ENCODE measurements at regions not wholly inside any gene's neighbourhood (a gene's known extent, or its start where the extent isn't known, plus 50 kb on each side); places are given as distances from the start of the nearest gene placed in this dataset.

DNA sequence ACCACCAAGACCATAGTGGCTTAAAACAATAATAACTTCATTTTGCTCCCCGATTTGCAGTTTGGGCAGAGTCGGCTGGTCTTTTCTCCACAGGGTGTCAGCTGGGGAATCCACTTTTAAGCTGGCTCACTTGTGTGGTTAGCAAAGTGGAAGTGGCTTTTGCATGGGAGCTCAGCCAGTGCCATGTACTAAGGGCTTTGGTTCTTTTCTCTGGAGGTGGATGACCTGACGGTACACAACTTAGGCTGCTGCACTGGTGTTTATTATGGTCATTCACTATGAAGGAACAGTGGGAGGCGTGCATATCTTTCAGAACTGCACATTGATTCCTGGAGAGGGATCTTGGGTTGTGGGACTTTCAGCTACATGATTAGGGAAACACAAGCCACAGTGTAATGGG is 141.0 kb downstream of the OR2B2 start:
- Histone ChIP-seq H3K4me1 (peaks cover 0 to 11% (median 3%) of the 10 kb centered on the region in 3 donors), H3K27ac (no peak overlapping the region), H3K36me3 (no peaks in the 10 kb centered on the region), H3K27me3 (peaks cover 0 to 57% (median 0%) of the 10 kb centered on the region in 4 donors), H3K4me3 (no peak overlapping the region), H3K9me3 (no peaks in the 10 kb centered on the region)
- TF ChIP-seq, protein P1, sequence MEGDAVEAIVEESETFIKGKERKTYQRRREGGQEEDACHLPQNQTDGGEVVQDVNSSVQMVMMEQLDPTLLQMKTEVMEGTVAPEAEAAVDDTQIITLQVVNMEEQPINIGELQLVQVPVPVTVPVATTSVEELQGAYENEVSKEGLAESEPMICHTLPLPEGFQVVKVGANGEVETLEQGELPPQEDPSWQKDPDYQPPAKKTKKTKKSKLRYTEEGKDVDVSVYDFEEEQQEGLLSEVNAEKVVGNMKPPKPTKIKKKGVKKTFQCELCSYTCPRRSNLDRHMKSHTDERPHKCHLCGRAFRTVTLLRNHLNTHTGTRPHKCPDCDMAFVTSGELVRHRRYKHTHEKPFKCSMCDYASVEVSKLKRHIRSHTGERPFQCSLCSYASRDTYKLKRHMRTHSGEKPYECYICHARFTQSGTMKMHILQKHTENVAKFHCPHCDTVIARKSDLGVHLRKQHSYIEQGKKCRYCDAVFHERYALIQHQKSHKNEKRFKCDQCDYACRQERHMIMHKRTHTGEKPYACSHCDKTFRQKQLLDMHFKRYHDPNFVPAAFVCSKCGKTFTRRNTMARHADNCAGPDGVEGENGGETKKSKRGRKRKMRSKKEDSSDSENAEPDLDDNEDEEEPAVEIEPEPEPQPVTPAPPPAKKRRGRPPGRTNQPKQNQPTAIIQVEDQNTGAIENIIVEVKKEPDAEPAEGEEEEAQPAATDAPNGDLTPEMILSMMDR (IDR thresholded peaks at IDR 0.05), result no peak
- no peak for TF ChIP-seq POLR2A (IDR thresholded peaks at IDR 0.05)
- DNase-seq, result no peak
- intact Hi-C loops (cut with DNase I), result no loop called here
- WGBS, 2 donors, result 75 to 85% methylated on average over 3 to 4 of the region's 4 CpGs

- no peaks in the 10 kb centered on the region for H3K9me3 ChIP-seq
- H3K27me3 ChIP-seq, result peaks cover 0 to 52% (median 0%) of the 10 kb centered on the region in 4 donors
- TF ChIP-seq, protein P1 (IDR thresholded peaks at IDR 0.05), result no peak
- no peak for TF ChIP-seq POLR2A (IDR thresholded peaks at IDR 0.05)
- peaks cover 0 to 11% (median 3%) of the 10 kb centered on the region in 3 donors for H3K4me1 ChIP-seq
- no peak overlapping the region for H3K4me3 ChIP-seq
- WGBS, 2 donors, result 76 to 85% methylated on average over 3 of the region's 3 CpGs
- H3K27ac ChIP-seq, result no peak overlapping the region
- intact Hi-C loops (cut with DNase I), result no loop called here
- DNase-seq, result no peak
- H3K36me3 ChIP-seq, result no peaks in the 10 kb centered on the region
These were observed 141.5 kb downstream of the OR2B2 start for GRCh38 chr6:27770724-27771123.

- Histone ChIP-seq H3K36me3 (no peaks in the 10 kb centered on the region), H3K4me3 (no peak overlapping the region), H3K9me3 (no peaks in the 10 kb centered on the region), H3K4me1 (peaks cover 0 to 11% (median 3%) of the 10 kb centered on the region in 3 donors), H3K27ac (no peak overlapping the region), H3K27me3 (peaks cover 0 to 56% (median 0%) of the 10 kb centered on the region in 4 donors)
- intact Hi-C loops (cut with DNase I), result no loop called here
- DNase-seq, result no peak
- TF ChIP-seq POLR2A (IDR thresholded peaks at IDR 0.05), result no peak
- TF ChIP-seq, protein P1 (IDR thresholded peaks at IDR 0.05), result no peak
- 100% methylated on average over 1 of the region's 1 CpG; no CpG with 5 or more reads in 1 of the 2 donors for WGBS, 2 donors
These were observed 143.6 kb downstream of the OR2B2 start for GRCh38 chr6:27768556-27768955.

- peaks cover 0 to 62% (median 0%) of the 10 kb centered on the region in 4 donors for H3K27me3 ChIP-seq
- no peak for DNase-seq
- no peak for TF ChIP-seq POLR2A (IDR thresholded peaks at IDR 0.05)
- H3K36me3 ChIP-seq, result no peaks in the 10 kb centered on the region
- intact Hi-C loops (cut with DNase I), result no loop called here
- H3K4me1 ChIP-seq, result peaks cover 0 to 11% (median 3%) of the 10 kb centered on the region in 3 donors
- no peaks in the 10 kb centered on the region for H3K9me3 ChIP-seq
- WGBS, 2 donors, result 80 to 88% methylated on average over 1 of the region's 1 CpG
- H3K4me3 ChIP-seq, result no peak overlapping the region
- no peak overlapping the region for H3K27ac ChIP-seq
These were observed 144.3 kb downstream of the OR2B2 start for GRCh38 chr6:27767851-27768250.

DNA sequence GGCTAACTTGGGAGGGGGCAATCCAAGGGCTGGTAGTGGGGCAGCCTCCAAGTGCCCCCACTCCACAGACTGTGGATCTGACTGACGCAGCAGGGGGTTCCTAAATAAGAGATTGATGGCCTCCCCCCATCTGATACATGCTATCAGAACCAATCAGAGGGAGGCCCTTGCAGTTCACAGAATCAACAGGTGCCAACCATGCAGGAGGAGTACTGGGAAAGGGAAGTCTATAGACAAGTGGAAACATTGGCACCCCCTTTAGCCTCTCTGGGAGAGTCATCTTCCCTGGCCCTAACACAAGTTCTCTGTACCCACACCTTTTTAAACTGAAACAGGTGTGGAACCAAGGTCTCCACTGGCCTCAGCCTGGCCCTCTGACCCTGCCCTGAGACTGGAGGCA is 145.8 kb downstream of the OR2B2 start:
- TF ChIP-seq POLR2A (IDR thresholded peaks at IDR 0.05), result no peak
- TF ChIP-seq, protein P1 (IDR thresholded peaks at IDR 0.05), result no peak
- intact Hi-C loops (cut with DNase I), result no loop called here
- no peaks in the 10 kb centered on the region for H3K4me1 ChIP-seq
- H3K9me3 ChIP-seq, result no peaks in the 10 kb centered on the region
- WGBS, 2 donors, result 83 to 93% methylated on average over 1 of the region's 1 CpG
- no peaks in the 10 kb centered on the region for H3K36me3 ChIP-seq
- H3K27me3 ChIP-seq, result peaks cover 0 to 70% (median 0%) of the 10 kb centered on the region in 4 donors
- no peak overlapping the region for H3K27ac ChIP-seq
- no peak for DNase-seq
- no peak overlapping the region for H3K4me3 ChIP-seq

GRCh38 chr6:27765028-27765590 is 147.1 kb downstream of the OR2B2 start:
- DNase-seq, result no peak
- Histone ChIP-seq H3K4me1 (no peaks in the 10 kb centered on the region), H3K36me3 (no peaks in the 10 kb centered on the region), H3K27ac (no peak overlapping the region), H3K27me3 (peaks cover 0 to 69% (median 0%) of the 10 kb centered on the region in 4 donors), H3K9me3 (no peaks in the 10 kb centered on the region), H3K4me3 (no peak overlapping the region)
- intact Hi-C loops (cut with DNase I), result no loop called here
- TF ChIP-seq, protein P1 (IDR thresholded peaks at IDR 0.05), result no peak
- TF ChIP-seq POLR2A (IDR thresholded peaks at IDR 0.05), result no peak

Data from esophagus squamous epithelium (tissue), 5 donors.